ENCODE measurements at regions not wholly inside any gene's neighbourhood (a gene's known extent, or its start where the extent isn't known, plus 50 kb on each side); places are given as distances from the start of the nearest gene placed in this dataset.

- TF ChIP-seq VEZF1 (CRISPR knock-in tag; IDR thresholded peaks at IDR 0.05) = peak; percentile 41; the same call in 1 of the 2 replicates
- TF ChIP-seq PATZ1 (CRISPR knock-in tag; IDR thresholded peaks at IDR 0.05; ENCODE audit: borderline replicate concordance) = no peak
- no peak for TF ChIP-seq ZBTB43 (CRISPR knock-in tag; IDR thresholded peaks at IDR 0.05)
- no peak for TF ChIP-seq DDX20 (tag; IDR thresholded peaks at IDR 0.05; ENCODE audit: low read depth)
- TF ChIP-seq ZBTB5 (IDR thresholded peaks at IDR 0.05) = no peak
- no peak for TF ChIP-seq FOXO4 (CRISPR knock-in tag; IDR thresholded peaks at IDR 0.05)
- no peak for TF ChIP-seq ZNF644 (tag; IDR thresholded peaks at IDR 0.05; ENCODE audit: low read depth)
- TF ChIP-seq PTTG1 (tag; IDR thresholded peaks at IDR 0.05; ENCODE audit: low read depth) = no peak
- TF ChIP-seq TAL1 (IDR thresholded peaks at IDR 0.05) = no peak
- TF ChIP-seq ZNF239 (CRISPR knock-in tag; IDR thresholded peaks at IDR 0.05) = 0 out of 2 replicates have a peak, but pooled peaks have one; percentile 19
- TF ChIP-seq TBP (optimal IDR thresholded peaks at IDR 0.05; ENCODE audit: low read depth, low read length) = no peak
- no peak for TF ChIP-seq HCFC1 (IDR thresholded peaks at IDR 0.05; ENCODE audit: low read depth, low read length)
- TF ChIP-seq ETV1 (tag; conservative IDR thresholded peaks at IDR 0.05; ENCODE audit: low read depth) = no peak
- TF ChIP-seq C11orf30 (IDR thresholded peaks at IDR 0.05; ENCODE audit: low read depth) = peak; percentile 52; the same call in 1 of the 2 replicates
- TF ChIP-seq POLR3G (IDR thresholded peaks at IDR 0.05; ENCODE audit: extremely low read depth, insufficient read length, insufficient replicate concordance) = no peak
- no peak for TF ChIP-seq RBBP5 (IDR thresholded peaks at IDR 0.05; ENCODE audit: borderline replicate concordance, insufficient read depth, low read length, poor library complexity, severe bottlenecking)
- TF ChIP-seq CGGBP1 (CRISPR knock-in tag; IDR thresholded peaks at IDR 0.05) = no peak
- TF ChIP-seq SMAD4 (CRISPR knock-in tag; conservative IDR thresholded peaks at IDR 0.05) = no peak
Measured at GRCh38 chr12:115096588-115097397, 412.8 kb upstream of the TBX3 start (continued).

Data from K562 (cell line).